ENCODE measurements at regions not wholly inside any gene's neighbourhood (a gene's known extent, or its start where the extent isn't known, plus 50 kb on each side); places are given as distances from the start of the nearest gene placed in this dataset.

DNA sequence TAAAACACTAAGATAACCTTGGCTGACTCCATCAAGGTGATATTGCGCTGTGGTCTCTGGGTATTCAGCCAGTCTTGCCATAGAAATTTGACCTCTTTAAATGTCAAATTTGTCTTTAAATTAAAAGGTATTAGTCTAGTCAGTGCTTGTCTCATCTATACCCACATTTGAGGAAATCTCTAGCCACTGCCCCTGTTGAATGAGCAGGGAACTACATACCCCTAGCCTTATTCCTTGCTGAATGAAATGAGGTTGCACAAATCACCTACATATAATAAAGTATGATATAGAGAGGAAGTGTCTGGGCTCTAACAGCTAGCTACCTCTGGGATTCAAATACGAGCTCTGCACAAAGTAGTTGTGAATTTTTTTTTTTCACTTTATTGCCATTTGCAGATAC lies 256.8 kb downstream of the C12orf50 start:
- WGBS (ENCODE audit: insufficient coverage): 80% methylated on average over 1 of the region's 2 CpGs
- Mint-ChIP-seq H3K27me3 (ENCODE audit: low read depth in 3 of 3) (no peaks in the 10 kb centered on the region), H3K9me3 (peaks cover 0 to 4% (median 0%) of the 10 kb centered on the region in 7 donors), H3K36me3 (no peaks in the 10 kb centered on the region), H3K4me3 (no peak overlapping the region), H3K27ac (no peak overlapping the region), H3K4me1 (no peaks in the 10 kb centered on the region)
- Histone ChIP-seq H3K27ac (ENCODE audit: low read depth in 1 of 2, low read length in 2 of 2) (no peak overlapping the region), H4K20me1 (ENCODE audit: insufficient read depth, low read length) (no peaks in the 10 kb centered on the region), H3K9ac (ENCODE audit: insufficient read depth, low read length, poor library complexity, severe bottlenecking) (no peak overlapping the region), H3K4me1 (ENCODE audit: control insufficient read depth in 1 of 2, insufficient read depth in 2 of 2, low read length in 2 of 2) (no peaks in the 10 kb centered on the region), H2AFZ (ENCODE audit: insufficient read depth, low read depth, low read length, poor library complexity, severe bottlenecking) (no peak overlapping the region), H3K36me3 (replicated peaks in 1 of 2; ENCODE audit: control insufficient read depth in 1 of 2, insufficient read depth in 2 of 2, low read length in 2 of 2) (no peaks in the 10 kb centered on the region), H3K4me3 (replicated peaks in 1 of 3; ENCODE audit: low read depth in 2 of 3, low read length in 3 of 3) (no peak overlapping the region), H3K27me3 (ENCODE audit: control insufficient read depth in 2 of 2, insufficient read depth in 2 of 2, low read length in 2 of 2) (no peaks in the 10 kb centered on the region), H3K9me3 (replicated peaks in 1 of 2; ENCODE audit: control insufficient read depth in 1 of 2, insufficient read depth in 1 of 2, low read length in 2 of 2) (no peaks in the 10 kb centered on the region), H3K79me2 (ENCODE audit: insufficient read depth, low read length) (no peaks in the 10 kb centered on the region), H3K4me2 (replicated peaks; ENCODE audit: extremely low read depth, low read length, poor library complexity, severe bottlenecking) (no peak overlapping the region)
- TF ChIP-seq, protein P1, sequence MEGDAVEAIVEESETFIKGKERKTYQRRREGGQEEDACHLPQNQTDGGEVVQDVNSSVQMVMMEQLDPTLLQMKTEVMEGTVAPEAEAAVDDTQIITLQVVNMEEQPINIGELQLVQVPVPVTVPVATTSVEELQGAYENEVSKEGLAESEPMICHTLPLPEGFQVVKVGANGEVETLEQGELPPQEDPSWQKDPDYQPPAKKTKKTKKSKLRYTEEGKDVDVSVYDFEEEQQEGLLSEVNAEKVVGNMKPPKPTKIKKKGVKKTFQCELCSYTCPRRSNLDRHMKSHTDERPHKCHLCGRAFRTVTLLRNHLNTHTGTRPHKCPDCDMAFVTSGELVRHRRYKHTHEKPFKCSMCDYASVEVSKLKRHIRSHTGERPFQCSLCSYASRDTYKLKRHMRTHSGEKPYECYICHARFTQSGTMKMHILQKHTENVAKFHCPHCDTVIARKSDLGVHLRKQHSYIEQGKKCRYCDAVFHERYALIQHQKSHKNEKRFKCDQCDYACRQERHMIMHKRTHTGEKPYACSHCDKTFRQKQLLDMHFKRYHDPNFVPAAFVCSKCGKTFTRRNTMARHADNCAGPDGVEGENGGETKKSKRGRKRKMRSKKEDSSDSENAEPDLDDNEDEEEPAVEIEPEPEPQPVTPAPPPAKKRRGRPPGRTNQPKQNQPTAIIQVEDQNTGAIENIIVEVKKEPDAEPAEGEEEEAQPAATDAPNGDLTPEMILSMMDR (IDR thresholded peaks at IDR 0.05): no peak
- DNase-seq: no peak
- intact Hi-C loops (cut with micrococcal nuclease): no loop called here

DNA sequence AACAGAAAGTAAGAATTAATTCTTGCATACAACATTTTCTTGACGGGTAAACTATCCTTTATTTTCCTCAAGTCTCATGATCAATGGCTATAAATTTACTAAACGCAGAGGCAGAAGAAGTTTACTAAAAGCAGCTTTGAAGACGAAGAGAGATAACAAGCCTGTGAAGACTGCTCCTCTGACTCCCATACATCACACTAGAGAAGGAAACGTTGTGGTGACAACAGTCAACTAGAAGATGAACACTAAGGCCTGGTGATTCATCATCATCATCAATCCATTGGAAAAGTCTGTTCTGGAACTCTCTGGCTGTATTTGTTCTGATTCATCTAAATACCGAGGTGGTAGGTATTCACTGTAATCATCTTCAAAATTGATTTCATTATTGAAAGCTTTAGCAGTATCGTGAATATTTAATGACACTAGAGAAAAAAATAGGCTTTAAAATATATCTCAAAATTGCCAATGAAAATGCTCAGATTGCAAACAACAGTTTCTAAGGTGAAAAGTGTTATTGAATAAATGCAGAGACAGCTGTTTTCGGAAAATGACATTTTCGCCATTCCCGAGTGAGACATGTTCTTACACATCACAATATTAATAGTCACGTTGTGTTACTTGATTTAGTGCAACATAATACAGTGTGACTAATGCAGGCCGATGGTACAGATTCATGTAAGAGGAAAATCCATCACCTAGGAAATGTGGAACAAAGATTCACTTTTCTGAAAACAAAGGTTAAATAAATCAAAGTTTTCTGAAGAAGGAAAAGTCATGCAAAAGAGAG lies 260.5 kb downstream of the C12orf50 start:
- Mint-ChIP-seq H3K9me3 (peaks cover 0 to 2% (median 0%) of the 10 kb centered on the region in 7 donors), H3K4me1 (no peaks in the 10 kb centered on the region), H3K27me3 (ENCODE audit: low read depth in 3 of 3) (peaks cover 0 to under 1% (median 0%) of the 10 kb centered on the region in 3 donors), H3K4me3 (no peak overlapping the region), H3K27ac (no peak overlapping the region), H3K36me3 (no peaks in the 10 kb centered on the region)
- H3K36me3 ChIP-seq (replicated peaks in 1 of 2; ENCODE audit: control insufficient read depth in 1 of 2, insufficient read depth in 2 of 2, low read length in 2 of 2): no peaks in the 10 kb centered on the region
- H4K20me1 ChIP-seq (ENCODE audit: insufficient read depth, low read length): no peaks in the 10 kb centered on the region
- no peak overlapping the region for H3K4me2 ChIP-seq (replicated peaks; ENCODE audit: extremely low read depth, low read length, poor library complexity, severe bottlenecking)
- H3K4me3 ChIP-seq (replicated peaks in 1 of 3; ENCODE audit: low read depth in 2 of 3, low read length in 3 of 3): no peak overlapping the region
- no peak overlapping the region for H3K27ac ChIP-seq (ENCODE audit: low read depth in 1 of 2, low read length in 2 of 2)
- intact Hi-C loops (cut with micrococcal nuclease): no loop called here
- 63% methylated on average over 2 of the region's 11 CpGs for WGBS (ENCODE audit: insufficient coverage)
- H3K27me3 ChIP-seq (ENCODE audit: control insufficient read depth in 2 of 2, insufficient read depth in 2 of 2, low read length in 2 of 2): no peaks in the 10 kb centered on the region
- H3K4me1 ChIP-seq (ENCODE audit: control insufficient read depth in 1 of 2, insufficient read depth in 2 of 2, low read length in 2 of 2): no peaks in the 10 kb centered on the region
- no peaks in the 10 kb centered on the region for H3K79me2 ChIP-seq (ENCODE audit: insufficient read depth, low read length)
- DNase-seq: no peak
- no peaks in the 10 kb centered on the region for H3K9me3 ChIP-seq (replicated peaks in 1 of 2; ENCODE audit: control insufficient read depth in 1 of 2, insufficient read depth in 1 of 2, low read length in 2 of 2)
- TF ChIP-seq, protein P1 (IDR thresholded peaks at IDR 0.05): no peak
- no peak overlapping the region for H3K9ac ChIP-seq (ENCODE audit: insufficient read depth, low read length, poor library complexity, severe bottlenecking)
- no peak overlapping the region for H2AFZ ChIP-seq (ENCODE audit: insufficient read depth, low read depth, low read length, poor library complexity, severe bottlenecking)

Data from CD14-positive monocyte (primary cell).